Neural cell (in vitro differentiated cells): ENCODE measurements at regions not wholly inside any gene's neighbourhood (a gene's known extent, or its start where the extent isn't known, plus 50 kb on each side); places are given as distances from the start of the nearest gene placed in this dataset.

Source experiments
- CTCF ChIP-seq: fragments of 450-650 bp; IDR thresholded peaks from 2 replicates; pipeline ENCODE4 v1.5.1; 2014; ENCODE audit warnings: antibody characterized with exemption, mild to moderate bottlenecking, moderate library complexity; ENCODE audit not compliant: poor library complexity, severe bottlenecking
- POLR2AphosphoS5 ChIP-seq: IDR thresholded peaks from 2 replicates; pipeline ENCODE4 v1.6.1; 2012
- SMC3 ChIP-seq: fragments of 450-650 bp; conservative IDR thresholded peaks from 2 replicates; pipeline ENCODE4 v1.6.1; 2014; ENCODE audit warnings: antibody characterized with exemption, mild to moderate bottlenecking, moderate library complexity; ENCODE audit not compliant: poor library complexity
- TAF1 ChIP-seq: IDR thresholded peaks from 2 replicates; pipeline ENCODE4 v1.6.1; 2012; ENCODE audit warnings: low read depth

GRCh38 chr1:89440911-89441310 lies 77.1 kb downstream of the GBP6 start:
- TF ChIP-seq TAF1 (no peak), SMC3 (no peak), CTCF (no peak), POLR2AphosphoS5 (no peak)
